Upper lobe of left lung (tissue), 6 donors: ENCODE measurements at regions not wholly inside any gene's neighbourhood (a gene's known extent, or its start where the extent isn't known, plus 50 kb on each side); places are given as distances from the start of the nearest gene placed in this dataset.
A peak's percentile ranks its signal among the peaks of the same experiment; 100 is the strongest.

Experiments used
- ATAC-seq, 2 donors: fragments of 200-7000 bp; cut with Tn5 transposase; one replicate each; pipeline ENCODE4 v1.9.1; 2022; ENCODE audit warnings: mild to moderate bottlenecking in 2 of 2, moderate library complexity in 2 of 2; ENCODE audit not compliant: low FRiP score in 2 of 2
- DNase-seq, 2 donors: peaks; one replicate each; pipeline ENCODE4 v3.0.0-alpha.2; 2019 to 2020
- H3K27ac ChIP-seq, 4 donors: fragments of 200-600 bp; sonication (generic); one replicate each; pipeline ENCODE4 v1.5.1; 2016 to 2019
- H3K27me3 ChIP-seq, 4 donors: fragments of 200-600 bp; sonication (generic); one replicate each; pipeline ENCODE4 v1.5.1; 2017 to 2019
- H3K36me3 ChIP-seq, 4 donors: fragments of 200-600 bp; sonication (generic); one replicate each; pipeline ENCODE4 v1.5.1; 2016 to 2019
- H3K4me1 ChIP-seq, 4 donors: fragments of 200-600 bp; sonication (generic); one replicate each; pipeline ENCODE4 v1.5.1; 2018 to 2019
- H3K4me3 ChIP-seq, 4 donors: fragments of 200-600 bp; sonication (generic); one replicate each; pipeline ENCODE4 v1.5.1; 2017 to 2019; ENCODE audit warnings: mild to moderate bottlenecking in 2 of 4, moderate library complexity in 1 of 4
- H3K9me3 ChIP-seq, 4 donors: fragments of 200-600 bp; sonication (generic); one replicate each; pipeline ENCODE4 v1.5.1; 2018 to 2019
- CTCF ChIP-seq, 6 experiments: fragments of 450-650 bp in 4 of 6; fragments of 200-600 bp in 2 of 6; sonication (generic) in 2 of 6; IDR thresholded peaks; one replicate each; pipeline ENCODE4 v1.5.1; 2016 to 2019; ENCODE audit warnings: antibody characterized with exemption in 6 of 6
- EP300 ChIP-seq, 4 donors: sonication (generic); formaldehyde crosslinking; IDR thresholded peaks; one replicate each; pipeline ENCODE4 v1.5.1; 2017; ENCODE audit warnings: antibody characterized with exemption in 4 of 4, control low read depth in 2 of 4
- POLR2A ChIP-seq, 4 donors: fragments of 450-650 bp; IDR thresholded peaks; one replicate each; pipeline ENCODE4 v1.5.1; 2016 to 2017; ENCODE audit warnings: antibody characterized with exemption in 4 of 4, mild to moderate bottlenecking in 2 of 4
- POLR2AphosphoS5 ChIP-seq, 2 donors: sonication (generic); formaldehyde crosslinking; IDR thresholded peaks; one replicate each; pipeline ENCODE4 v1.5.1; 2017; ENCODE audit warnings: antibody characterized with exemption in 2 of 2
- WGBS, 2 donors: methylation state at CpG; one replicate each; pipeline ENCODE4 v1.1.5; 2017 to 2018; 5-methylcytosine and 5-hydroxymethylcytosine counted together
- donor health status: DM: no; HTN: no; CAD: no; lungs with moderate emphysema.
- donor health status: DM: no; HTN: yes; CAD: no; lungs with severe emphysema.

- no peaks in the 10 kb centered on the region for H3K4me1 ChIP-seq
- no peaks in the 10 kb centered on the region for H3K9me3 ChIP-seq
- no peak overlapping the region for H3K27ac ChIP-seq
- no peaks in the 10 kb centered on the region for H3K27me3 ChIP-seq
- ATAC-seq (no peak), DNase-seq (no peak)
- WGBS, 2 donors = 52 to 53% methylated on average over 5 of the region's 5 CpGs
- no peaks in the 10 kb centered on the region for H3K36me3 ChIP-seq
- TF ChIP-seq CTCF (IDR thresholded peaks at IDR 0.05) (no peak), POLR2AphosphoS5 (IDR thresholded peaks at IDR 0.05) (no peak), POLR2A (IDR thresholded peaks at IDR 0.05) (no peak), EP300 (IDR thresholded peaks at IDR 0.05) (no peak)
- no peak overlapping the region for H3K4me3 ChIP-seq
These were observed 706.3 kb upstream of the TENM3 start for GRCh38 chr4:181536811-181537434.

GRCh38 chr4:181538431-181538830 lies 704.8 kb upstream of the TENM3 start:
- Histone ChIP-seq H3K4me3 (no peak overlapping the region), H3K4me1 (no peaks in the 10 kb centered on the region), H3K27me3 (no peaks in the 10 kb centered on the region), H3K27ac (no peak overlapping the region), H3K9me3 (no peaks in the 10 kb centered on the region), H3K36me3 (no peaks in the 10 kb centered on the region)
- no peak for ATAC-seq
- no peak for DNase-seq
- no peak for TF ChIP-seq EP300 (IDR thresholded peaks at IDR 0.05)
- no peak for TF ChIP-seq POLR2A (IDR thresholded peaks at IDR 0.05)
- no peak for TF ChIP-seq CTCF (IDR thresholded peaks at IDR 0.05)
- no peak for TF ChIP-seq POLR2AphosphoS5 (IDR thresholded peaks at IDR 0.05)
- WGBS, 2 donors = 62 to 65% methylated on average over 3 of the region's 3 CpGs

GRCh38 chr4:181541396-181541795 lies 701.8 kb upstream of the TENM3 start:
- H3K27ac ChIP-seq = no peak overlapping the region
- 69 to 80% methylated on average over 2 of the region's 2 CpGs for WGBS, 2 donors
- TF ChIP-seq POLR2AphosphoS5 (IDR thresholded peaks at IDR 0.05) (no peak), POLR2A (IDR thresholded peaks at IDR 0.05) (no peak), CTCF (IDR thresholded peaks at IDR 0.05) (no peak), EP300 (IDR thresholded peaks at IDR 0.05) (no peak)
- no peaks in the 10 kb centered on the region for H3K4me1 ChIP-seq
- DNase-seq (no peak), ATAC-seq (no peak)
- H3K36me3 ChIP-seq = no peaks in the 10 kb centered on the region
- H3K27me3 ChIP-seq = no peaks in the 10 kb centered on the region
- H3K4me3 ChIP-seq = no peak overlapping the region
- H3K9me3 ChIP-seq = no peaks in the 10 kb centered on the region

- Histone ChIP-seq H3K27ac (no peak overlapping the region), H3K27me3 (no peaks in the 10 kb centered on the region), H3K36me3 (no peaks in the 10 kb centered on the region), H3K4me3 (no peak overlapping the region), H3K4me1 (no peaks in the 10 kb centered on the region), H3K9me3 (no peaks in the 10 kb centered on the region)
- DNase-seq (no peak), ATAC-seq (peak in 1 of 2 donors; percentile 19)
- no peak for TF ChIP-seq POLR2A (IDR thresholded peaks at IDR 0.05)
- no peak for TF ChIP-seq CTCF (IDR thresholded peaks at IDR 0.05)
- WGBS, 2 donors = 79 to 93% methylated on average over 9 of the region's 9 CpGs
These were observed 694.2 kb upstream of the TENM3 start for GRCh38 chr4:181548873-181549575.
